ENCODE measurements at regions not wholly inside any gene's neighbourhood (a gene's known extent, or its start where the extent isn't known, plus 50 kb on each side); places are given as distances from the start of the nearest gene placed in this dataset.

DNA sequence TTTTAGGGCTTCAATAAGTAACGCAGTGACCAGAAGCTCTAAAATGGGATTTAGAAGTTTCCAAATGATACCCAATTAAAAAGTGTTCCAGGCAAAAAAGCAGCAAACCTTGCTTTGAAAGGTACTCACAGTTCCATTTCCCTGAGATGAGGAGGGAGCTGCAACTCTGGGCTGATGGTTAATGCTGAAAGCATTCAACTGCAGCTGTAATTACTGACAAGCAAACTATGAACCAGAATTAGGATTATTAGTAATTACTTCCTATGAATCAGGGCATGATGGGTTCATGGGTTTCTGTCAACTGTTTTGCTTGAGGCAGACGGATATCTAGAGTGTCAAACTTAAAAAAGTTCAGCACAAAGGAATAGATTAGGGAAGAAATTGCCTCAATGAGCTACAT, 357.4 kb downstream of the STIM2 start:
- no peak overlapping the region for H3K4me3 ChIP-seq (replicated peaks; ENCODE audit: low read depth, low read length)
- H3K36me3 ChIP-seq (ENCODE audit: control insufficient read depth, insufficient read depth, low read length) = no peaks in the 10 kb centered on the region
- no peak for DNase-seq (ENCODE audit: extremely low read depth, insufficient read length)
- H3K27me3 ChIP-seq (replicated peaks; ENCODE audit: control insufficient read depth, insufficient read depth, low read length) = no peaks in the 10 kb centered on the region
- TF ChIP-seq, protein P1, sequence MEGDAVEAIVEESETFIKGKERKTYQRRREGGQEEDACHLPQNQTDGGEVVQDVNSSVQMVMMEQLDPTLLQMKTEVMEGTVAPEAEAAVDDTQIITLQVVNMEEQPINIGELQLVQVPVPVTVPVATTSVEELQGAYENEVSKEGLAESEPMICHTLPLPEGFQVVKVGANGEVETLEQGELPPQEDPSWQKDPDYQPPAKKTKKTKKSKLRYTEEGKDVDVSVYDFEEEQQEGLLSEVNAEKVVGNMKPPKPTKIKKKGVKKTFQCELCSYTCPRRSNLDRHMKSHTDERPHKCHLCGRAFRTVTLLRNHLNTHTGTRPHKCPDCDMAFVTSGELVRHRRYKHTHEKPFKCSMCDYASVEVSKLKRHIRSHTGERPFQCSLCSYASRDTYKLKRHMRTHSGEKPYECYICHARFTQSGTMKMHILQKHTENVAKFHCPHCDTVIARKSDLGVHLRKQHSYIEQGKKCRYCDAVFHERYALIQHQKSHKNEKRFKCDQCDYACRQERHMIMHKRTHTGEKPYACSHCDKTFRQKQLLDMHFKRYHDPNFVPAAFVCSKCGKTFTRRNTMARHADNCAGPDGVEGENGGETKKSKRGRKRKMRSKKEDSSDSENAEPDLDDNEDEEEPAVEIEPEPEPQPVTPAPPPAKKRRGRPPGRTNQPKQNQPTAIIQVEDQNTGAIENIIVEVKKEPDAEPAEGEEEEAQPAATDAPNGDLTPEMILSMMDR (IDR thresholded peaks at IDR 0.05; ENCODE audit: insufficient read depth, low read length, poor library complexity, severe bottlenecking) = no peak

DNA sequence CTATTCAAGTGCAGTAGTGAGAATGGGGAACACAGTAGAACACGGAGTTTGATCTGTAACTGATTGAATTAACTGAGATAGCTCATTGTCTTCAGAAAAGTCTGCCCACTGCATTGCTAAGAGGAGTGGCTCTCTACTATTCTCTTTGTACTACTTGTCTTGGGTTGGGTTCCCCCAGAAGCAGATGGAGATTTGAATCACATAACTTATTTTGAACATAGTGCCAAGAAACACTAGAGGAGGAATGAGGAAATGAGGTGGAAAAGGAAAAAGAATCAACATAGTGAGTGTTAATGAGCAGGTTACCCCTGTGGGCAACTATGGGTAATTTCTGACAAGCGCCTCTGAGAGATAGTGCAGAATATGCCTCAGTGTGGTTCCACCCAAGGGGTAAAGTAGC, 362.7 kb downstream of the STIM2 start:
- Histone ChIP-seq H3K36me3 (ENCODE audit: control insufficient read depth, insufficient read depth, low read length) (no peaks in the 10 kb centered on the region), H3K4me3 (replicated peaks; ENCODE audit: low read depth, low read length) (no peak overlapping the region), H3K27me3 (replicated peaks; ENCODE audit: control insufficient read depth, insufficient read depth, low read length) (no peaks in the 10 kb centered on the region)
- TF ChIP-seq, protein P1 (IDR thresholded peaks at IDR 0.05; ENCODE audit: insufficient read depth, low read length, poor library complexity, severe bottlenecking) = no peak
- no peak for DNase-seq (ENCODE audit: extremely low read depth, insufficient read length)

DNA sequence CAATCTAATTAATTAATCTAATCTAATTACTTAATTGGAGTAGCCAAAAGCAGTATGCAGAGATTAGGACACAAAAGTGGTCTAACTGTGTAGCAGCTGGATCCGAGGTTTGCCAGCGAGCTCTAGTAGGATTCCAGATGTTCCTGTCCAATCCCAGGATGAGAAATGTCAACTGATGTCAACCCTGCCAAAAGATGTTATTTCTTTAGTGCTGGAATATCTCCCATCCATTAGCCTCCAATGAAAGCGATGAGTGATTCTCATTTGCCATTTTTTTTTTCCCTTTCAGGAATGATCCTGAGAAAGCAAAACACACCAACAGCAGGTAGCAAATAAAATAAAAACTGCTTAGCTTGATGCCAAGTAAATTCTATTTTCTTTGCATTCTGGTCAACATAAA, 372.9 kb downstream of the STIM2 start:
- no peaks in the 10 kb centered on the region for H3K36me3 ChIP-seq (ENCODE audit: control insufficient read depth, insufficient read depth, low read length)
- TF ChIP-seq, protein P1 (IDR thresholded peaks at IDR 0.05; ENCODE audit: insufficient read depth, low read length, poor library complexity, severe bottlenecking) = no peak
- no peak overlapping the region for H3K4me3 ChIP-seq (replicated peaks; ENCODE audit: low read depth, low read length)

DNA sequence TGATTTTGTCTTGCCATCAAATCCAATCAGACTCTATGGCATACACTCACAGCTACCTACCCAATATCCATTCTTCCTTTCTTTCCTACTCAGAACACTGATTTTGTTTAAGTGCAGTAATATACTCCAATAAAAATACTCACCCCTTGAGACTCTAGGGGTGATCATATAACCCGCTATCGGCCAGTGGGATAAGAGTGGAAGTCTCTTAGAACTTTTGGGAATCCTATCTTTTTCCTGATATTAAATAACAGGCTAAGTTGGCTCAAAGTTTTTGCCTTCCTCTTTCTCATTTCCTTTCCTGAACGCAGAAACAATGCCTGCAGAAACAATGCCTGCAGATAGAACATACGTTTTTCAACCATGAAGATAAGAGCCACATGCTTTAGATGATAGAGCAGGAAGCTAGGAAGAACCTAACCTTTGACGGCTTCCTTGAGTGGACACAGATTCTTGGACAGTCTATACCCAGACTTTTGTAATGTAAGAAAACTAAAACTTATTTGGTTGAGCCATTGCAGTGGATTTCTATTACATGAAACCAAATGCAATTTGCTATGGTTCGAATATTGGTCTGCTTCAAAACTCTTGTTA, 373.8 kb downstream of the STIM2 start:
- Histone ChIP-seq H3K27me3 (replicated peaks; ENCODE audit: control insufficient read depth, insufficient read depth, low read length) (no peaks in the 10 kb centered on the region), H3K36me3 (ENCODE audit: control insufficient read depth, insufficient read depth, low read length) (no peaks in the 10 kb centered on the region), H3K4me3 (replicated peaks; ENCODE audit: low read depth, low read length) (no peak overlapping the region)
- DNase-seq (ENCODE audit: extremely low read depth, insufficient read length) = no peak
- TF ChIP-seq, protein P1 (IDR thresholded peaks at IDR 0.05; ENCODE audit: insufficient read depth, low read length, poor library complexity, severe bottlenecking) = no peak

More for the DNA sequence above, 372.9 kb downstream of the STIM2 start:
- no peak for DNase-seq (ENCODE audit: extremely low read depth, insufficient read length)
- no peaks in the 10 kb centered on the region for H3K27me3 ChIP-seq (replicated peaks; ENCODE audit: control insufficient read depth, insufficient read depth, low read length)

DNA sequence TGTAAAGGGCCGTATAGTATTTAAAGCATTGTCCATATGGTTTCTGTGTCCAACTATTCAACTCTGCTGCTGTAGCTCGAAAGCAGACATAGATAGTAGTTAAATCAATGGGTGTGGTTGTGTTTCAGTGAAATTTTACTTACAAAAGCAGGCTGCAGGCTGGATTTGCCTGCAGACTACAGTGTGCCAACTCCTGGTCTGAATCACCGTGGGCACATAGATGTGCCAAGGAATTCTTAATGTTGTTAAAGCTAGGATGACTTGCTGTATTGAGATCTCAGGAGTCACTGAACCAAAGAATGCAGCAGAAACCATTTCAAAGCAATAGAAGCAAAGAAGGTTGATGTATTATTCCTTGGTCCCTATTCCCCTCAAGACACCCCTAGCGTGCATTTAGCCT, 379.0 kb downstream of the STIM2 start:
- H3K36me3 ChIP-seq (ENCODE audit: control insufficient read depth, insufficient read depth, low read length) = no peaks in the 10 kb centered on the region
- no peak overlapping the region for H3K4me3 ChIP-seq (replicated peaks; ENCODE audit: low read depth, low read length)
- TF ChIP-seq, protein P1 (IDR thresholded peaks at IDR 0.05; ENCODE audit: insufficient read depth, low read length, poor library complexity, severe bottlenecking) = no peak
- no peaks in the 10 kb centered on the region for H3K27me3 ChIP-seq (replicated peaks; ENCODE audit: control insufficient read depth, insufficient read depth, low read length)
- no peak for DNase-seq (ENCODE audit: extremely low read depth, insufficient read length)

DNA sequence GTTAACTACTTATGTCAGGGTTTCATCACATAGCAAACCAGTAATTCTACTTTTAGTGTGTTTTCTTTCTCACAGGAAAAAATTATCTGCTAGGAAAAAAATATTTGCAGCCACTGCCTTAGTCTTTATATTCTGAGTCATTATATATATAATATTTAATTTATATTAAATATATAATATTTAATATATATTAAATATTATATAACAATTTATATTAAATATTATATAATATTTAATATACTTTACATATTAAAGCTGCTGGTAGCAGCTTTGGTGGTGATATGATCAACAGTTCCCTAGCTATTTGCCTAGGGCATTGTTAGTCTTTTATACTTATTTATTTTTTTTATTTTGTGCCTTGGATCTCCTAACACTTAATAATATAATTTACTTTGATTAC, 381.6 kb downstream of the STIM2 start:
- DNase-seq (ENCODE audit: extremely low read depth, insufficient read length) = no peak
- H3K4me3 ChIP-seq (replicated peaks; ENCODE audit: low read depth, low read length) = no peak overlapping the region
- H3K36me3 ChIP-seq (ENCODE audit: control insufficient read depth, insufficient read depth, low read length) = no peaks in the 10 kb centered on the region
- TF ChIP-seq, protein P1 (IDR thresholded peaks at IDR 0.05; ENCODE audit: insufficient read depth, low read length, poor library complexity, severe bottlenecking) = no peak
- H3K27me3 ChIP-seq (replicated peaks; ENCODE audit: control insufficient read depth, insufficient read depth, low read length) = no peaks in the 10 kb centered on the region
